OCI-LY7 (cell line): ENCODE measurements at regions not wholly inside any gene's neighbourhood (a gene's known extent, or its start where the extent isn't known, plus 50 kb on each side); places are given as distances from the start of the nearest gene placed in this dataset.

Experiments used
- EZH2phosphoT487 ChIP-seq: fragments of 200-600 bp; sonication (generic); IDR thresholded peaks from 2 replicates; pipeline ENCODE4 v1.6.1; 2018; ENCODE audit warnings: low read depth, borderline replicate concordance, mild to moderate bottlenecking, mixed run types, antibody characterized with exemption, low read length, moderate library complexity, mixed read lengths
- TF ChIP-seq, protein P1 (sequence below): fragments of 200-600 bp; sonication (generic); conservative IDR thresholded peaks from 2 replicates; pipeline ENCODE4 v1.5.1; 2014; ENCODE audit warnings: mild to moderate bottlenecking, antibody characterized with exemption, low read length, moderate library complexity, mixed read lengths

- TF ChIP-seq, protein P1, sequence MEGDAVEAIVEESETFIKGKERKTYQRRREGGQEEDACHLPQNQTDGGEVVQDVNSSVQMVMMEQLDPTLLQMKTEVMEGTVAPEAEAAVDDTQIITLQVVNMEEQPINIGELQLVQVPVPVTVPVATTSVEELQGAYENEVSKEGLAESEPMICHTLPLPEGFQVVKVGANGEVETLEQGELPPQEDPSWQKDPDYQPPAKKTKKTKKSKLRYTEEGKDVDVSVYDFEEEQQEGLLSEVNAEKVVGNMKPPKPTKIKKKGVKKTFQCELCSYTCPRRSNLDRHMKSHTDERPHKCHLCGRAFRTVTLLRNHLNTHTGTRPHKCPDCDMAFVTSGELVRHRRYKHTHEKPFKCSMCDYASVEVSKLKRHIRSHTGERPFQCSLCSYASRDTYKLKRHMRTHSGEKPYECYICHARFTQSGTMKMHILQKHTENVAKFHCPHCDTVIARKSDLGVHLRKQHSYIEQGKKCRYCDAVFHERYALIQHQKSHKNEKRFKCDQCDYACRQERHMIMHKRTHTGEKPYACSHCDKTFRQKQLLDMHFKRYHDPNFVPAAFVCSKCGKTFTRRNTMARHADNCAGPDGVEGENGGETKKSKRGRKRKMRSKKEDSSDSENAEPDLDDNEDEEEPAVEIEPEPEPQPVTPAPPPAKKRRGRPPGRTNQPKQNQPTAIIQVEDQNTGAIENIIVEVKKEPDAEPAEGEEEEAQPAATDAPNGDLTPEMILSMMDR = no peak
- no peak for TF ChIP-seq EZH2phosphoT487
Measured at GRCh38 chr1:39124282-39124681, 80.2 kb upstream of the MACF1 start.
